ENCODE measurements at regions not wholly inside any gene's neighbourhood (a gene's known extent, or its start where the extent isn't known, plus 50 kb on each side); places are given as distances from the start of the nearest gene placed in this dataset.

DNA sequence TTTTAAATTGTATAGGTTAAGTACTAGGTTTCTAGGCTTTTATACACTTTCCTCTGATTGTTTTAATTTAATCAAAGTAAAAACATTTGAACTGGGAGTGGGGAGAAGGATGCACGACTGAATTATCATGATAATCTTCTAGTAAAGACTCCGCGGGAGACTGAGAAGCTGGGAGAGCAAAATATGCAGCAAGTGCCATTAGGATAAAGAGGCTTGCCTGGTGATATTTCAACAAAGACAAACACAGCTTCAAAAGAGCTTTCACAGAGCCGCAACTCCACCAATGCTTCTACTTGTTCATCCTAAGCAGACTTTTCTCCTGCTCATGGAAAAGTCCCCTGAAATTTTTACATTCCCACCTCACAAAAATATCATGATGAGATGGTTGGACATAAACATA lies 239.0 kb upstream of the PTBP2 start:
- H3K4me3 Mint-ChIP-seq (ENCODE audit: unreplicated experiment) = no peak overlapping the region
- no peaks in the 10 kb centered on the region for H3K36me3 Mint-ChIP-seq (ENCODE audit: unreplicated experiment)
- TF ChIP-seq, protein P1, sequence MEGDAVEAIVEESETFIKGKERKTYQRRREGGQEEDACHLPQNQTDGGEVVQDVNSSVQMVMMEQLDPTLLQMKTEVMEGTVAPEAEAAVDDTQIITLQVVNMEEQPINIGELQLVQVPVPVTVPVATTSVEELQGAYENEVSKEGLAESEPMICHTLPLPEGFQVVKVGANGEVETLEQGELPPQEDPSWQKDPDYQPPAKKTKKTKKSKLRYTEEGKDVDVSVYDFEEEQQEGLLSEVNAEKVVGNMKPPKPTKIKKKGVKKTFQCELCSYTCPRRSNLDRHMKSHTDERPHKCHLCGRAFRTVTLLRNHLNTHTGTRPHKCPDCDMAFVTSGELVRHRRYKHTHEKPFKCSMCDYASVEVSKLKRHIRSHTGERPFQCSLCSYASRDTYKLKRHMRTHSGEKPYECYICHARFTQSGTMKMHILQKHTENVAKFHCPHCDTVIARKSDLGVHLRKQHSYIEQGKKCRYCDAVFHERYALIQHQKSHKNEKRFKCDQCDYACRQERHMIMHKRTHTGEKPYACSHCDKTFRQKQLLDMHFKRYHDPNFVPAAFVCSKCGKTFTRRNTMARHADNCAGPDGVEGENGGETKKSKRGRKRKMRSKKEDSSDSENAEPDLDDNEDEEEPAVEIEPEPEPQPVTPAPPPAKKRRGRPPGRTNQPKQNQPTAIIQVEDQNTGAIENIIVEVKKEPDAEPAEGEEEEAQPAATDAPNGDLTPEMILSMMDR (IDR thresholded peaks at IDR 0.05; ENCODE audit: partially characterized antibody, unreplicated experiment) = no peak
- H3K27ac Mint-ChIP-seq (ENCODE audit: unreplicated experiment) = no peak overlapping the region
- no peaks in the 10 kb centered on the region for H3K27me3 Mint-ChIP-seq (ENCODE audit: unreplicated experiment)
- H3K4me1 Mint-ChIP-seq (ENCODE audit: low read depth, unreplicated experiment) = no peaks in the 10 kb centered on the region
- no peaks in the 10 kb centered on the region for H3K9me3 Mint-ChIP-seq (ENCODE audit: unreplicated experiment)
- no peak for DNase-seq

DNA sequence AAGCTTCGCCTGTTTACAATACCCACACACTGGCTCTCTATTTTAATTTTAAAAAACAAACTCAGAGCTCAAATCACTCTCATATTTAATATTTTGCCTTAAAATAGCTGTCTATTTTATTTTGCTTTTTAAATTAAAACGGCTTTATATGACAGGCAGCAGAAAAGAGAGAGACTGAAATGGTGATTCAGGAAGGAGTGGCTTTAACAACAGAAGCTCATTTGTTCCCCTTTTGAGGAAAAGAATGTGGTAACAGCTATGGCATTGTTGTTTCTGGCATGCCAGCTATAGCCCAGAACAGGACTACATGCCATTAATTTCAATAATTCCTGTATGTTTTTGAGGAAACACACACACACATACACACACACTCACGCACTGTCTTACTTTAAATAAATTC lies 234.2 kb upstream of the PTBP2 start:
- TF ChIP-seq, protein P1 (IDR thresholded peaks at IDR 0.05; ENCODE audit: partially characterized antibody, unreplicated experiment) = no peak
- H3K4me3 Mint-ChIP-seq (ENCODE audit: unreplicated experiment) = no peak overlapping the region
- no peaks in the 10 kb centered on the region for H3K36me3 Mint-ChIP-seq (ENCODE audit: unreplicated experiment)
- no peak for DNase-seq
- no peaks in the 10 kb centered on the region for H3K27me3 Mint-ChIP-seq (ENCODE audit: unreplicated experiment)
- no peak overlapping the region for H3K27ac Mint-ChIP-seq (ENCODE audit: unreplicated experiment)
- no peaks in the 10 kb centered on the region for H3K9me3 Mint-ChIP-seq (ENCODE audit: unreplicated experiment)
- H3K4me1 Mint-ChIP-seq (ENCODE audit: low read depth, unreplicated experiment) = no peaks in the 10 kb centered on the region

DNA sequence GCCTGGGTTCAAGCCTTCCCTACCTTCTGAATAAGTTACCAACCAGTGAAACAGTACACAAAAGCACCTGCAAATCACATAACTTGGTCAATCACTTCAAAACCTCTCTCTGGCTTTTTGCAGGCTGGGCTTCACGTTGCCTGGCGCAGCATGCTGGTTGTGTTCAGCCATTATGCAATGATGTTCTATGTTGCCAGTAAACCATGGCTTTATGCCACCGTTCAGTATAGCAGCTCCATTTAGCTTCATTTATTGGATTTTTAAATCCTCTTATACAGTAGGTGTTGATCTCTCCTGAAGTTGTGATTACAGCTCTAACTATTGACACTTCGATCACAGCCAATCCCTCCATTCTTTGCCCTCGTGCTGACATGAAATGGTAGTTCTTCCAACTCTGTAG lies 233.6 kb upstream of the PTBP2 start:
- TF ChIP-seq, protein P1 (IDR thresholded peaks at IDR 0.05; ENCODE audit: partially characterized antibody, unreplicated experiment) = no peak
- Mint-ChIP-seq H3K9me3 (ENCODE audit: unreplicated experiment) (no peaks in the 10 kb centered on the region), H3K27ac (ENCODE audit: unreplicated experiment) (no peak overlapping the region), H3K4me3 (ENCODE audit: unreplicated experiment) (no peak overlapping the region), H3K27me3 (ENCODE audit: unreplicated experiment) (no peaks in the 10 kb centered on the region), H3K4me1 (ENCODE audit: low read depth, unreplicated experiment) (no peaks in the 10 kb centered on the region), H3K36me3 (ENCODE audit: unreplicated experiment) (no peaks in the 10 kb centered on the region)
- DNase-seq = no peak

- TF ChIP-seq, protein P1 (IDR thresholded peaks at IDR 0.05; ENCODE audit: partially characterized antibody, unreplicated experiment) = no peak
- no peak for DNase-seq
- H3K27me3 Mint-ChIP-seq (ENCODE audit: unreplicated experiment) = no peaks in the 10 kb centered on the region
- no peak overlapping the region for H3K4me3 Mint-ChIP-seq (ENCODE audit: unreplicated experiment)
- no peak overlapping the region for H3K27ac Mint-ChIP-seq (ENCODE audit: unreplicated experiment)
- H3K9me3 Mint-ChIP-seq (ENCODE audit: unreplicated experiment) = no peaks in the 10 kb centered on the region
- H3K36me3 Mint-ChIP-seq (ENCODE audit: unreplicated experiment) = no peaks in the 10 kb centered on the region
- no peaks in the 10 kb centered on the region for H3K4me1 Mint-ChIP-seq (ENCODE audit: low read depth, unreplicated experiment)
These were observed 232.8 kb upstream of the PTBP2 start for GRCh38 chr1:96488777-96489176.

- Mint-ChIP-seq H3K27me3 (ENCODE audit: unreplicated experiment) (no peaks in the 10 kb centered on the region), H3K4me1 (ENCODE audit: low read depth, unreplicated experiment) (no peaks in the 10 kb centered on the region), H3K4me3 (ENCODE audit: unreplicated experiment) (no peak overlapping the region), H3K27ac (ENCODE audit: unreplicated experiment) (no peak overlapping the region), H3K36me3 (ENCODE audit: unreplicated experiment) (no peaks in the 10 kb centered on the region), H3K9me3 (ENCODE audit: unreplicated experiment) (no peaks in the 10 kb centered on the region)
- TF ChIP-seq, protein P1 (IDR thresholded peaks at IDR 0.05; ENCODE audit: partially characterized antibody, unreplicated experiment) = no peak
- no peak for DNase-seq
These were observed 229.3 kb upstream of the PTBP2 start for GRCh38 chr1:96492236-96492635.
